ENCODE measurements at regions not wholly inside any gene's neighbourhood (a gene's known extent, or its start where the extent isn't known, plus 50 kb on each side); places are given as distances from the start of the nearest gene placed in this dataset.

- Histone ChIP-seq H3K27ac (ENCODE audit: low read depth, low read length) (no peak overlapping the region), H3K36me3 (ENCODE audit: control insufficient read depth in 1 of 2, insufficient read depth in 2 of 2, low read length in 2 of 2) (no peaks in the 10 kb centered on the region), H3K4me2 (ENCODE audit: low read length) (no peak overlapping the region), H3K9me2 (ENCODE audit: insufficient read depth) (no peaks in the 10 kb centered on the region), H3K27me3 (ENCODE audit: insufficient read depth, low read length) (no peaks in the 10 kb centered on the region), H3K9me3 (ENCODE audit: control insufficient read depth in 1 of 2, insufficient read depth in 1 of 2, low read depth in 1 of 2, low read length in 2 of 2) (no peaks in the 10 kb centered on the region), H3K9ac (ENCODE audit: low read length) (no peak overlapping the region), H3K4me1 (ENCODE audit: control insufficient read depth in 1 of 2, insufficient read depth in 2 of 2, low read length in 2 of 2) (peaks cover 0 to 4% of the 10 kb centered on the region in 2 experiments; a peak in 1 of 4 replicates), H2AFZ (ENCODE audit: low read depth, low read length, poor library complexity, severe bottlenecking) (no peak overlapping the region), H4K20me1 (ENCODE audit: insufficient read depth) (no peaks in the 10 kb centered on the region), H3K79me2 (ENCODE audit: insufficient read depth, low read length) (no peaks in the 10 kb centered on the region), H3K4me3 (replicated peaks in 1 of 2; ENCODE audit: low read depth in 1 of 2, low read length in 2 of 2) (no peak overlapping the region)
- ChIA-PET RAD21 (ENCODE audit: low non-redundant PET in 1 of 2, low total read pairs in 2 of 2, uncharacterized antibody in 2 of 2, unreplicated experiment in 2 of 2) (interaction anchor here in 1 of 2 experiments (0.7 kb wide), 1 partner anchor 195 kb away, joined by 3 read pairs; no protein-coding TSS in a partner anchor), CTCF (no interaction called here), POLR2A (no interaction called here)
- no TSS peak for BruUV-seq (replicated peaks)
- ATAC-seq, result no peak
- no peak for DNase-seq (ENCODE audit: low read depth, low spot score)
- TF ChIP-seq ZNF274 (IDR thresholded peaks at IDR 0.05; ENCODE audit: low read depth, low read length) (no peak), POLR2A (IDR thresholded peaks at IDR 0.05; ENCODE audit: borderline replicate concordance, extremely low read depth, insufficient read depth, insufficient read length) (no peak), SP1 (IDR thresholded peaks at IDR 0.05; ENCODE audit: low read depth) (no peak), CBX3 (IDR thresholded peaks at IDR 0.05; ENCODE audit: low read depth) (no peak), EZH2 (IDR thresholded peaks at IDR 0.05) (no peak), SIN3A (IDR thresholded peaks at IDR 0.05; ENCODE audit: low read depth) (no peak), ZFX (IDR thresholded peaks at IDR 0.05) (no peak), EGR1 (IDR thresholded peaks at IDR 0.05; ENCODE audit: low read depth) (no peak), ZBTB33 (IDR thresholded peaks at IDR 0.05; ENCODE audit: extremely low read depth, insufficient replicate concordance, low read length) (no peak), YY1 (IDR thresholded peaks at IDR 0.05; ENCODE audit: extremely low read depth, insufficient replicate concordance, low read depth, low read length) (no peak), ATF3 (IDR thresholded peaks at IDR 0.05) (no peak), CEBPB (IDR thresholded peaks at IDR 0.05; ENCODE audit: low read depth) (no peak), CTCF (IDR thresholded peaks at IDR 0.05 in 2 of 3, conservative IDR thresholded peaks at IDR 0.05 in 1 of 3; ENCODE audit: borderline replicate concordance in 1 of 3, insufficient read depth in 1 of 3, low read depth in 2 of 3, low read length in 2 of 3) (no peak), RAD21 (IDR thresholded peaks at IDR 0.05; ENCODE audit: low read depth) (no peak), ELF1 (IDR thresholded peaks at IDR 0.05; ENCODE audit: borderline replicate concordance, low read depth) (no peak), EZH2phosphoT487 (IDR thresholded peaks at IDR 0.05; ENCODE audit: borderline replicate concordance) (no peak), REST (IDR thresholded peaks at IDR 0.05; ENCODE audit: low read depth) (no peak), JUND (IDR thresholded peaks at IDR 0.05) (no peak), TCF7L2 (IDR thresholded peaks at IDR 0.05; ENCODE audit: borderline replicate concordance, extremely low read depth, insufficient read depth, insufficient read length) (no peak), POLR2AphosphoS5 (IDR thresholded peaks at IDR 0.05; ENCODE audit: low read depth, low read length) (no peak)
- intact Hi-C loops (cut with micrococcal nuclease), result no loop called here
Measured at GRCh38 chr13:73304442-73304841, 245.6 kb downstream of the KLF5 start.

Data from HCT116 (cell line).